ENCODE measurements at regions not wholly inside any gene's neighbourhood (a gene's known extent, or its start where the extent isn't known, plus 50 kb on each side); places are given as distances from the start of the nearest gene placed in this dataset.

DNA sequence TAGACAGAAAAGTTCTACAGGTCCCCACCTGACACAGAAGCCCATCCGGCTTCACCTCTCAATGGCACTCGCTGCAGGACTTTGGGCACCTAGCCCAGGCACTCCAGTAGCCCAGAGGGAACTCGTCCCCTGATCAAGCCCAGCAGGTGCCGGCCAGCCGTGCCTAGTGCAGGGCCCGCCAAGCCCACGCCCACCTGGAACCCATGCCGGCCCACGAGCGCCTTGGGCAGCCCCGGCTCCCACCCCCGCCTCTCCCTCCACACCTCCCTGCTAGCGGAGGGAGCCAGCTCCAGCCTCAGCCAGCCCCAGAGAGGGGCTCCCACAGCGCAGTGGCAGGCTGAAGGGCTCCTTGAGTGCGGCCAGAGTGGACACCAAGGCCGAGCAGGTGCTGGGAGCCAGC is 268.8 kb downstream of the SLITRK1 start:
- DNase-seq (ENCODE audit: low read depth, low spot score) = no peak

DNA sequence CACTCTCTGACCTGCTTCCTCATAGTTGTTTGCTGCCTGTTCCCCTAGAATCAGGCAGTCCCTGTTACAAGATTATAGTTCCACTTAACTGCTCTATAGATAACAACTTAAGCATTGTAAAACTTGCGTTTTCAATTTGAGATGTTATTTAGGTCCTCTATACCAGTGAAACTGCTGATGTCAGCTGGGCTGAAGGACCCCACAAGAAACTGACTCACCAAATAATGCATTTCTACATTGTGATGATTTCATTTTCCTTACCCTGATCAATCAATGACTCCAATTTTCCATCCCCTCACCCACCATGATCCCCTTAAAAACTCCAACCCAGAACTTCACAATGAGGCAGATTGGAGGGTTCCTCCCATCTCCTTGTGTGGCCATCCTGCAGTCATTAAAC is 280.7 kb downstream of the SLITRK1 start:
- no peak for DNase-seq (ENCODE audit: low read depth, low spot score)

GRCh38 chr13:83592095-83592494 is 290.2 kb downstream of the SLITRK1 start:
- DNase-seq (ENCODE audit: low read depth, low spot score) = no peak

DNA sequence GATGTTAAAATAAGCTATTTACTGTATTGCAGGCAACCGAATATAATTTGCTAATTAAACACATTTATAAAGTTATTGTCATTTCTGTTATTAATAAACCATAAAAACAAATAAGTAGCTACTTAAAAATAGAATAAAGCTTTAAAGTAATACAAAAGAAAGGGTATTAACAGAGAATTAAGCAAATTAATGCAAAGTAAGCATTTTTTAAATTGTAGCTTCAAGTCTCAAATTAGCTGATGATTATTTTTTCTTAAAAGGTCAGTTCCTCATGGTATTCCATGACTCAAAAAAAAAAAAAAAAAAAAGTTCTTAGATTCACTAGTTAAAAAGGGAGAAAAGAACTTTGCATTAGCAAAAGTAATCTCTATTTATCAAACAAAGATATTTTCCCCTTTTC is 292.5 kb downstream of the SLITRK1 start:
- no peak for DNase-seq (ENCODE audit: low read depth, low spot score)

GRCh38 chr13:83577183-83577582 is 305.1 kb downstream of the SLITRK1 start:
- DNase-seq (ENCODE audit: low read depth, low spot score) = no peak

DNA sequence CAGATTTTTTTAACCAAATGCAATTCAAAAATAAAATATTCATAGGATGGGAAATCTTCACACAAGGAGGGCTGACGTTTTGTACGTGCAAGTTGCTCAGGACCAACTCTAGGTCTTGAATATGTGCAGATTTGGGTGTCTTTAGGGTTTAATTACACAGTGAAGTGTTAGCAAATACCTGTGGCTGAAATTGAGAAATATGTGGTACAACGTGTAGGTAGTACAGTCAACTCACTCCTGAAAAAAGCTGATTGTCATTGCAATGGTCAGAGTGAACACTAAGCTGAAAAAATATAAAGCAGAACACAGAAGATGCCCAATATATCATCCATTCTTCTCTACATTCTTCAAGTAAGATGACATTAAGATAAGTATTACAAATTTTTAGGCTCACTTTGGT is 314.3 kb downstream of the SLITRK1 start:
- no peak for DNase-seq (ENCODE audit: low read depth, low spot score)

GRCh38 chr13:83563499-83563898 is 318.8 kb downstream of the SLITRK1 start:
- no peak for DNase-seq (ENCODE audit: low read depth, low spot score)

DNA sequence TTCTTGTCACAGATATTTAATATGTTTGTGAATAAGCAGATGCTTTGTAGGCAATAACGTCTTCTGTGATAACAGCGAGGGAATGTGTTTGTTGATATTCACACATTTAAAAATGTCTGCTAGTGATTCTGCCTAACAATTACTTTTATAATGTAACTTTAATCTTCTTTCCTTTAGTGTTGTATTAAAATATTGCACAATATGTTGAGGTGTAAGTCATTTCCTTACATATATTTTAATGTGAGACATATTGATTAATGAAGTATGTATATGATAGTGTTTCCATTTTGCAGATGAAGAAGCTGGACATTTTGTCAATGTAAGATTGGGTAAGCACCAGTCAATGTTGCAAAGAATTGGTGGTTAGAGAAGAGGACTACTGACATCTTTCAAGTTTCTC is 324.4 kb downstream of the SLITRK1 start:
- no peak for DNase-seq (ENCODE audit: low read depth, low spot score)

DNA sequence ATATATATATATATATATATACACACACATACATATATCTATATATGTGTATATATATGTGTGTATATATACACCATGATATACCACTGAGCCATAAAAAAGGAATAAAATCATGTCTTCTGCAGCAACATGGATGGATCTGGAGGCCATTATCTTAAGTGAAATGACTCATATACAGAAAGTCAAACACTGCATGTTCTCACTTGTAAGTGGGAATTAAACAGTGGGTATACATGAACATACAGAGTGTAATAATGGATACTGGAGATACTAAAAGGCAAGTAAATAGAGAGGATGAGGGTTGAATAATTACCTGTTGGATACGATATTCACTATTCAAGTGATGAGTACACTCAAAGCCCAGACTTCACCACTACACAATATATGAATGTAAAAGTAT is 332.6 kb downstream of the SLITRK1 start:
- DNase-seq (ENCODE audit: low read depth, low spot score) = no peak

DNA sequence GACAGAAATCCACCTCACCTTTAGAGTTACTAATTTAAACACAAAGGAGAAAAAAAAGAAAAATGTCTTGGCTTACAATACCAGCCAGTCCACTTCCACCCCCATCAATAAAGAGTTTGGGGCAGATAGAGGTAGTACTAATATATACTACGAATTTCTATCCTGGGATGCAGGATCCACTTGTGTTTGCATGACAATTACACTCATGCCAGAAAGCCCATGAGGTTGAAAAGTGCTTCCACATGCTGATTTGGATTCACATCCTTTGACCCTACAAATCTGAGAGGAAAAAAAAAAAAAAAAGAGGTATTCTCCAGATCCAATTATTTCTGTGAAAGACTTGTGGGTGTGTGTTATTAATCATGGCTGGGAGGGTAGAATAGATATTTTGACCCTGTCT is 335.2 kb downstream of the SLITRK1 start:
- no peak for DNase-seq (ENCODE audit: low read depth, low spot score)

DNA sequence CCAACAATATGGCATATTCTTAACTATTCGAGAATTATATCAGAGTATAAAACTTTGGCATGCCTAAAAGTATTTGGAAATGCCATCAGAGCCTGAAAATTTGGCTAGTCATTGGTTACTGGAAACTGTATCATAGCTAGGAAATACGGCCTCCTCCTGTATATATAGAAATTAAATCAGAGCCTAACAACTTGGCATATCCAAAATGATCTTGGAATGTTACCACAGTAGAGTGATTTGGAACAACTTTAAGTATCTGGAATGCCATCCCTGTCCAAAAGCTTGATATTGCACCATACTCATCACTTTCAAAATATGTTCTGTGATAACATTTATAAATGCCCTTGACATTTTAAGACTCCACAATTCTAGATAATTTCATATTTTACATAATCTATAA is 335.8 kb downstream of the SLITRK1 start:
- no peak for DNase-seq (ENCODE audit: low read depth, low spot score)

- no peak for DNase-seq (ENCODE audit: low read depth, low spot score)
These were observed 343.6 kb downstream of the SLITRK1 start for GRCh38 chr13:83538636-83539035.

GRCh38 chr13:83536941-83537340 is 345.3 kb downstream of the SLITRK1 start:
- no peak for DNase-seq (ENCODE audit: low read depth, low spot score)

- DNase-seq (ENCODE audit: low read depth, low spot score) = no peak
These were observed 346.1 kb downstream of the SLITRK1 start for GRCh38 chr13:83536153-83536552.

- DNase-seq (ENCODE audit: low read depth, low spot score) = no peak
These were observed 349.5 kb downstream of the SLITRK1 start for GRCh38 chr13:83532809-83533208.

DNA sequence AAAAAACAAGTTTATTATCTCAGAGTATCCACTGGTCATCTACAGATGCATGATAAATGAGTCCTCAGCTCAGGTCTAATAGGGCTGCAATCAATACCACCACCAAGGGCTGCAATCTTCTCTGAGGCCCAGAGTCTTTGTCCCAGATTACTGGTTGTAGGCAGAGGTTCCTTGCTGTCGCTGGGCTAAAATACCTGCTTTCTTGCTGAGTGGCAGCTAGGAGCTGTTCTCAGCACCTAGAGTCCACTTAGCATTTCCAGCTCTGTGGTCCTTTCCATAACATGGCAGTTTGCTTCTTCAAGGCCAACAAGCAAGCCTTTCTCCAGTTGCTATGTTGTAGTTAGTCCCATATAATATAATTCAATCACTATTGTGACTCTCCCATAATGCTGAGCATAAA is 351.3 kb downstream of the SLITRK1 start:
- DNase-seq (ENCODE audit: low read depth, low spot score) = peak; percentile 2

DNA sequence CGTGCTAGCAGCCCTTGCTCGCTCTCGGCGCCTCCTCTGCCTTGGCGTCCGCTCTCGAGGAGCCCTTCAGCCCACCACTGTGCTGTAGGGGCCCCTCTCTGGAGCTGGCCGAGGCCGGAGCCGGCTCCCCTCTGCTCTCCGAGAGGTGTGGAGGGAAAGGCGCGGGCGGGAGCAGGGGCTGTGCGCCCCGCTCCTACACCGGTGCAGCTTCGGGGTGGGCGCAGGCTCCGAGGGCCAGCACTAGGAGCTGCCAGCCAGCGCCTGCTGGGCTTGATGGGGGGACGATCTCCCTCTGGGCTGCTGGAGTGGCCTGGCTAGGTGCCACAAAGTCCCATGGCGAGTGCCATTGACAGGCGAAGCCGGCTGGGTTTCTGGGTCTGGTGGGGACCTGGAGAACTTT is 365.5 kb downstream of the SLITRK1 start:
- no peak for DNase-seq (ENCODE audit: low read depth, low spot score)

GRCh38 chr13:83515268-83516015 is 366.8 kb downstream of the SLITRK1 start:
- DNase-seq (ENCODE audit: low read depth, low spot score) = no peak

DNA sequence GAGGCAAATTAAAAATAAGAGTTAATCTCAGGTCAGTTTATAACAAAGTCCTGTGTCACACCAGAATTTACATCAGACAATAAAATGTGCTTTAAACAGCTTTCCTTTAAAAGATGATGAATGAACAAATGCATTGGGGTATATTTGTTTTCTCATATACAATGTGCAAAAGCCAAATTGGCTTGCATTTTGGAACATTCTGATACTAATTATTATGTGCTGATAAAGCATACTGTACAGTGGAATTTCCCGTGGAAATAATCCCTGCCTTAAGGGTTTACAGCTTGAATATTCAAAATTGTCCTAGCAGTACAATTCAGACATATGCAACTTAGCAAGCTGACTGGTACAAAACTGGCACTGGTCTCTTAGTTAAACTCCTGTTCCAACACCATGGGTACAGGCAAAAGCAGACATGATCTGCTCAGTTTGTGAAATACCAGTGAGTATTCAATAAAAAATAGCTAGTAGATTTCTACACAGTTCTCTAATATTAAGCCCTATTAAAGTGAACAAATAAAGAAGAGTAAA is 373.4 kb downstream of the SLITRK1 start:
- no peak for DNase-seq (ENCODE audit: low read depth, low spot score)

DNA sequence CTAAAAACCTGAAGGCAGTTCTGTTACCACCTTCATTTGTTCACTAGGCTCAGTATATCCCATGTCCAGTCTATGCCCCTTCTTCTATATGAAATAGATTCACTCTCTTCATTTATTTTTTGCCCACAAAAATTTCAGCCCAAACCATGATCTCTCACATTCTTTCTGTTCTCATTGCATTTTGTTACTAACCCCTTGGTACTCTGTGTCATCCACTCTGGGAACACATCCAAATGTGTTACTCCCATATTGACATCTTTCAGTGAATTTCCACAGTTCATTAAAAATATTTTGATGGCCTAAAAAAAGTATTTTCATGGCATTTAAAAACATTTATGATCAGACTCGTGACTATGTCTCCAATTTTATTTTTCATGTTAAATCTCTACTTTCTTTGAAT is 378.9 kb downstream of the SLITRK1 start:
- no peak for DNase-seq (ENCODE audit: low read depth, low spot score)

DNA sequence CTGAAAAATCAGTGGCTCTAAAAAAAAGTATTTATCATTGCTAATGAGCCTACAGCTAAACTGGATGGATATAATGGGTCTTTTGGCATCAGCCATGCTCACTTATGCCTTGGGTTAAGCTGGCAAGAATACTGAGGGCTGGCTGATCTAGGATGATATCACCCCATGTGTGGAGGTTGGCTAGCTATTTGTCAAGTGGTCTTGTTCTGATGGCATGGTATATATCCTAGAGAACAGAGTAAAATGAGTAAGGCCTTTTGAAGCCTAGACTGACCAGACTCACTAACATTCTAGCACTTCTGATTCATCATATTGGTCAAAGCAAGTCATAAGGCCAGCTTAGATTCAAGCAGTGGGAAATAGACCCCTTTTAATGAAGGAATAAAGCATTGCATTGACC is 383.0 kb downstream of the SLITRK1 start:
- DNase-seq (ENCODE audit: low read depth, low spot score) = no peak

GRCh38 chr13:83498481-83499190 is 383.6 kb downstream of the SLITRK1 start:
- DNase-seq (ENCODE audit: low read depth, low spot score) = no peak

- no peak for DNase-seq (ENCODE audit: low read depth, low spot score)
These were observed 384.2 kb downstream of the SLITRK1 start for GRCh38 chr13:83498045-83498444.
